Lower leg skin (tissue), 3 donors: ENCODE measurements at regions not wholly inside any gene's neighbourhood (a gene's known extent, or its start where the extent isn't known, plus 50 kb on each side); places are given as distances from the start of the nearest gene placed in this dataset.

ENCODE experiments used
- POLR2A ChIP-seq, 2 donors: fragments of 450-650 bp; IDR thresholded peaks; one replicate each; pipeline ENCODE4 v1.6.1; 2016 to 2017; ENCODE audit warnings: antibody characterized with exemption in 2 of 2, mild to moderate bottlenecking in 1 of 2, moderate library complexity in 1 of 2
- TF ChIP-seq, protein P1 (sequence below), 3 donors: fragments of 450-650 bp; IDR thresholded peaks; one replicate each; pipeline ENCODE4 v1.5.1; 2016; ENCODE audit warnings: antibody characterized with exemption in 3 of 3, mild to moderate bottlenecking in 3 of 3, moderate library complexity in 2 of 3

GRCh38 chr7:33802600-33802999, 102.7 kb upstream of the BMPER start:
- no peak for TF ChIP-seq POLR2A (IDR thresholded peaks at IDR 0.05)
- TF ChIP-seq, protein P1, sequence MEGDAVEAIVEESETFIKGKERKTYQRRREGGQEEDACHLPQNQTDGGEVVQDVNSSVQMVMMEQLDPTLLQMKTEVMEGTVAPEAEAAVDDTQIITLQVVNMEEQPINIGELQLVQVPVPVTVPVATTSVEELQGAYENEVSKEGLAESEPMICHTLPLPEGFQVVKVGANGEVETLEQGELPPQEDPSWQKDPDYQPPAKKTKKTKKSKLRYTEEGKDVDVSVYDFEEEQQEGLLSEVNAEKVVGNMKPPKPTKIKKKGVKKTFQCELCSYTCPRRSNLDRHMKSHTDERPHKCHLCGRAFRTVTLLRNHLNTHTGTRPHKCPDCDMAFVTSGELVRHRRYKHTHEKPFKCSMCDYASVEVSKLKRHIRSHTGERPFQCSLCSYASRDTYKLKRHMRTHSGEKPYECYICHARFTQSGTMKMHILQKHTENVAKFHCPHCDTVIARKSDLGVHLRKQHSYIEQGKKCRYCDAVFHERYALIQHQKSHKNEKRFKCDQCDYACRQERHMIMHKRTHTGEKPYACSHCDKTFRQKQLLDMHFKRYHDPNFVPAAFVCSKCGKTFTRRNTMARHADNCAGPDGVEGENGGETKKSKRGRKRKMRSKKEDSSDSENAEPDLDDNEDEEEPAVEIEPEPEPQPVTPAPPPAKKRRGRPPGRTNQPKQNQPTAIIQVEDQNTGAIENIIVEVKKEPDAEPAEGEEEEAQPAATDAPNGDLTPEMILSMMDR (IDR thresholded peaks at IDR 0.05) = no peak
